IMR-90 (cell line): ENCODE measurements at regions not wholly inside any gene's neighbourhood (a gene's known extent, or its start where the extent isn't known, plus 50 kb on each side); places are given as distances from the start of the nearest gene placed in this dataset.

ENCODE experiments used
- ATAC-seq: fragments of 200-7000 bp; cut with Tn5 transposase; 2 replicates; pipeline ENCODE4 v1.9.1; 2020; ENCODE audit warnings: low read depth, mild to moderate bottlenecking, moderate library complexity
- BruUV-seq: library from RNA; stranded (reverse); fragments of 400-500 nt; replicated peaks from 2 replicates; lab custom pipeline; 2021; lab: Mats Ljungman, UMichigan
- CTCF ChIA-PET: fragments of 300-600 bp; formaldehyde crosslinking; extraction: SDS; loops from one replicate; lab custom pipeline; 2021; ENCODE audit warnings: antibody characterized with exemption; lab: Yijun Ruan, JAX
- POLR2A ChIA-PET: fragments of 300-600 bp; sonication (Branson Sonifier 250); formaldehyde crosslinking; loops from one replicate; lab custom pipeline; 2022; ENCODE audit warnings: antibody characterized with exemption; ENCODE audit not compliant: unreplicated experiment; lab: Charles Lee
- DNase-seq: peaks from one replicate; pipeline ENCODE4 v3.0.0; 2013
- H2AFZ ChIP-seq: replicated peaks from 2 replicates; pipeline ENCODE3; 2013; ENCODE audit warnings: low read length, mild to moderate bottlenecking; ENCODE audit not compliant: poor library complexity
- H2AK5ac ChIP-seq: 2 replicates; pipeline ENCODE4 v1.6.1; 2013; ENCODE audit warnings: low read depth, low read length, inconsistent platforms
- H2AK9ac ChIP-seq: replicated peaks from 2 replicates; pipeline ENCODE3; 2013; ENCODE audit warnings: mild to moderate bottlenecking, low read depth, low read length, moderate library complexity; ENCODE audit not compliant: poor library complexity
- H2BK120ac ChIP-seq: 2 replicates; pipeline ENCODE4 v1.6.1; 2013; ENCODE audit warnings: low read depth, low read length, inconsistent platforms
- H2BK15ac ChIP-seq: 3 replicates; pipeline ENCODE4 v1.6.1; 2013; ENCODE audit warnings: low read depth, low read length, inconsistent platforms
- H2BK20ac ChIP-seq: 2 replicates; pipeline ENCODE4 v1.6.1; 2013; ENCODE audit warnings: low read depth, mild to moderate bottlenecking, inconsistent platforms, low read length, moderate library complexity
- H2BK5ac ChIP-seq: 2 replicates; pipeline ENCODE4 v1.6.1; 2013; ENCODE audit warnings: mild to moderate bottlenecking, low read depth, low read length, inconsistent platforms; ENCODE audit not compliant: poor library complexity, severe bottlenecking
- H3K14ac ChIP-seq: replicated peaks from 2 replicates; pipeline ENCODE4 v1.6.1; 2013; ENCODE audit warnings: low read depth, low read length, inconsistent platforms
- H3K18ac ChIP-seq: 2 replicates; pipeline ENCODE4 v1.6.1; 2013; ENCODE audit warnings: low read depth, low read length, control low read depth
- H3K23ac ChIP-seq: 2 replicates; pipeline ENCODE4 v1.6.1; 2013; ENCODE audit warnings: low read depth, low read length, inconsistent platforms
- H3K27ac ChIP-seq: 2 replicates; pipeline ENCODE4 v1.5.1; 2013; ENCODE audit warnings: mild to moderate bottlenecking, control low read depth, low read length; ENCODE audit not compliant: insufficient read depth
- H3K27me3 ChIP-seq: 2 replicates; pipeline ENCODE4 v1.6.1; 2013; ENCODE audit warnings: low read length; ENCODE audit not compliant: control insufficient read depth, insufficient read depth
- H3K36me3 ChIP-seq: 2 replicates; pipeline ENCODE4 v1.6.1; 2013; ENCODE audit warnings: low read length, mixed read lengths; ENCODE audit not compliant: control insufficient read depth, insufficient read depth
- H3K4ac ChIP-seq: 2 replicates; pipeline ENCODE4 v1.6.1; 2013; ENCODE audit warnings: low read depth, low read length, inconsistent platforms
- H3K4me1 ChIP-seq: 2 replicates; pipeline ENCODE4 v1.6.1; 2013; ENCODE audit warnings: low read length, mixed read lengths; ENCODE audit not compliant: control insufficient read depth, insufficient read depth
- H3K4me2 ChIP-seq: 2 replicates; pipeline ENCODE4 v1.6.1; 2013; ENCODE audit warnings: low read depth, mild to moderate bottlenecking, control low read depth, low read length, moderate library complexity
- H3K4me3 ChIP-seq: 2 replicates; pipeline ENCODE4 v1.5.1; 2013; ENCODE audit warnings: low read depth, mild to moderate bottlenecking, control low read depth, low read length, moderate library complexity; ENCODE audit not compliant: insufficient read depth
- H3K56ac ChIP-seq: 2 replicates; pipeline ENCODE4 v1.6.1; 2013; ENCODE audit warnings: low read length, inconsistent platforms; ENCODE audit not compliant: insufficient read depth; ENCODE audit errors: extremely low read depth
- H3K79me1 ChIP-seq, 2 experiments: 2 replicates each; pipeline ENCODE4 v1.6.1; 2013; ENCODE audit warnings: low read length in 2 of 2, inconsistent platforms in 1 of 2, low read depth in 1 of 2
- H3K9ac ChIP-seq: 2 replicates; pipeline ENCODE4 v1.6.1; 2013; ENCODE audit warnings: low read depth, low read length, control low read depth
- H3K9me1 ChIP-seq: 2 replicates; pipeline ENCODE4 v1.6.1; 2013; ENCODE audit warnings: low read length, inconsistent platforms; ENCODE audit not compliant: insufficient read depth
- H3K9me3 ChIP-seq: 2 replicates; pipeline ENCODE4 v1.6.1; 2013; ENCODE audit warnings: low read length; ENCODE audit not compliant: control insufficient read depth, insufficient read depth
- H4K20me1 ChIP-seq: 2 replicates; pipeline ENCODE4 v1.6.1; 2013; ENCODE audit warnings: low read length, inconsistent platforms; ENCODE audit not compliant: insufficient read depth
- H4K5ac ChIP-seq: 2 replicates; pipeline ENCODE4 v1.6.1; 2013; ENCODE audit warnings: mild to moderate bottlenecking, low read depth, low read length, control low read depth
- H4K8ac ChIP-seq, 2 experiments: 2 replicates each; pipeline ENCODE4 v1.6.1; 2013; ENCODE audit warnings: low read depth in 2 of 2, low read length in 2 of 2, control low read depth in 1 of 2, inconsistent platforms in 1 of 2
- H4K91ac ChIP-seq: 2 replicates; pipeline ENCODE4 v1.6.1; 2013; ENCODE audit warnings: low read depth, low read length, inconsistent platforms; ENCODE audit not compliant: insufficient read depth
- CHD1 ChIP-seq: IDR thresholded peaks from 2 replicates; pipeline ENCODE4 v1.6.1; 2012; ENCODE audit warnings: low read depth, low read length, improper control_type of control experiment
- MXI1 ChIP-seq: IDR thresholded peaks from 2 replicates; pipeline ENCODE4 v1.6.1; 2012; ENCODE audit warnings: low read depth, mild to moderate bottlenecking, low read length, moderate library complexity, borderline replicate concordance
- NFE2L2 ChIP-seq: fragments of 150-350 bp; IDR thresholded peaks from 2 replicates; pipeline ENCODE4 v1.6.1; 2016; ENCODE audit warnings: low read depth, mild to moderate bottlenecking, low read length
- POLR2A ChIP-seq: IDR thresholded peaks from 2 replicates; pipeline ENCODE4 v1.6.1; 2012; ENCODE audit warnings: mild to moderate bottlenecking, low read depth, low read length
- RAD21 ChIP-seq: IDR thresholded peaks from 2 replicates; pipeline ENCODE4 v1.6.1; 2012; ENCODE audit warnings: low read length, improper control_type of control experiment
- RCOR1 ChIP-seq: IDR thresholded peaks from 2 replicates; pipeline ENCODE4 v1.6.1; 2012; ENCODE audit warnings: mild to moderate bottlenecking, low read length, improper control_type of control experiment; ENCODE audit not compliant: insufficient replicate concordance
- SMC3 ChIP-seq: fragments of 150-350 bp; IDR thresholded peaks from 2 replicates; pipeline ENCODE4 v1.6.1; 2016; ENCODE audit warnings: low read depth, mild to moderate bottlenecking, antibody characterized with exemption, low read length, moderate library complexity
- USF2 ChIP-seq: fragments of 150-350 bp; IDR thresholded peaks from 2 replicates; pipeline ENCODE4 v1.6.1; 2017; ENCODE audit warnings: mild to moderate bottlenecking, antibody characterized with exemption, low read length, low read depth
- dilution Hi-C: fragments of 300-500 bp; cut with HindIII; formaldehyde crosslinking; loops from one replicate; pipeline ENCODE4 v1.14.3; 2018; ENCODE audit warnings: low sequenced_read_pairs; ENCODE audit not compliant: unreplicated experiment
- in situ Hi-C: fragments of 300-500 bp; cut with MboI; formaldehyde crosslinking; loops from 3 replicates; pipeline ENCODE4 v1.14.3; 2019; ENCODE audit warnings: low sequenced_read_pairs, inconsistent platforms, mixed read lengths
- intact Hi-C: fragments of 100-400 bp; cut with micrococcal nuclease; formaldehyde crosslinking; loops from 2 replicates; pipeline ENCODE4 v1.10.0; 2022
- TF ChIP-seq, protein P1 (sequence below): fragments of 150-350 bp; IDR thresholded peaks from 2 replicates; pipeline ENCODE4 v1.6.1; 2016; ENCODE audit warnings: low read depth, mild to moderate bottlenecking, low read length, moderate library complexity, borderline replicate concordance

DNA sequence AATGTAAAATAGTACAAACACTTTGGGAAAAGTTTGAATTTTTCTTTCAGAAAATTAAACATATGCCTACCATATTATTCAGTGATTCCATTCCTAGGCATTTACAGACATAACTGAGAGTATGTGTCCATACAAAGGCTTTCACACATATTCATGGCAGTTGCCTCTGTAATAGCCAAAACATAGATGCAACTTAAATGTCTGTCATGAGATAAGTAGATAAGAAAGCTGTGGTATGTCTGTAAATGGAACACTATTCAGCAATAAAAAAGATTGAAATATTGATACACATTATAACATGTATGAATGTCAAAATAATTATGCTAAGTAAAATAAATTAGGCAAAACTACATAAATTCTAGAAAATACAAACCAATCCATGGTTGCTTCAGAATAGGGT lies 964.5 kb upstream of the MBL2 start:
- Histone ChIP-seq H2BK5ac (no peak overlapping the region), H3K4me2 (no peak overlapping the region), H3K14ac (no peak overlapping the region), H2BK20ac (no peak overlapping the region), H3K9me3 (peaks cover 1% of the 10 kb centered on the region), H3K4me1 (no peaks in the 10 kb centered on the region), H2BK120ac (no peak overlapping the region), H2AK5ac (no peak overlapping the region), H3K4me3 (no peak overlapping the region), H3K27ac (no peak overlapping the region), H3K9me1 (no peaks in the 10 kb centered on the region), H4K5ac (no peak overlapping the region), H3K9ac (no peak overlapping the region), H2BK15ac (no peak overlapping the region), H3K56ac (no peak overlapping the region), H3K23ac (no peak overlapping the region), H2AFZ (no peak overlapping the region), H3K27me3 (no peaks in the 10 kb centered on the region), H4K91ac (no peak overlapping the region), H4K20me1 (no peaks in the 10 kb centered on the region), H3K18ac (no peak overlapping the region), H2AK9ac (no peak overlapping the region), H3K36me3 (no peaks in the 10 kb centered on the region), H4K8ac (no peak overlapping the region), H3K79me1 (no peaks in the 10 kb centered on the region), H3K4ac (no peak overlapping the region)
- TF ChIP-seq, protein P1, sequence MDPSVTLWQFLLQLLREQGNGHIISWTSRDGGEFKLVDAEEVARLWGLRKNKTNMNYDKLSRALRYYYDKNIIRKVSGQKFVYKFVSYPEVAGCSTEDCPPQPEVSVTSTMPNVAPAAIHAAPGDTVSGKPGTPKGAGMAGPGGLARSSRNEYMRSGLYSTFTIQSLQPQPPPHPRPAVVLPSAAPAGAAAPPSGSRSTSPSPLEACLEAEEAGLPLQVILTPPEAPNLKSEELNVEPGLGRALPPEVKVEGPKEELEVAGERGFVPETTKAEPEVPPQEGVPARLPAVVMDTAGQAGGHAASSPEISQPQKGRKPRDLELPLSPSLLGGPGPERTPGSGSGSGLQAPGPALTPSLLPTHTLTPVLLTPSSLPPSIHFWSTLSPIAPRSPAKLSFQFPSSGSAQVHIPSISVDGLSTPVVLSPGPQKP, result no peak
- TF ChIP-seq POLR2A (no peak), USF2 (no peak), SMC3 (no peak), RCOR1 (no peak), CHD1 (no peak), MXI1 (no peak), NFE2L2 (no peak), RAD21 (no peak)
- intact Hi-C loops (no loop called here), in situ Hi-C loops (no loop called here), dilution Hi-C loops (no loop called here)
- POLR2A ChIA-PET, result no interaction called here
- CTCF ChIA-PET, result no interaction called here
- no peak for ATAC-seq
- BruUV-seq, result no TSS peak
- DNase-seq, result no peak
